Activated CD4-positive, alpha-beta T cell treated with anti-CD3 and anti-CD28 coated beads, Interleukin-2, amount 50 U/mL, for 1 hour (primary cell): ENCODE measurements at regions not wholly inside any gene's neighbourhood (a gene's known extent, or its start where the extent isn't known, plus 50 kb on each side); places are given as distances from the start of the nearest gene placed in this dataset.

ENCODE experiments used
- DNase-seq: peaks from one replicate; pipeline ENCODE4 v3.0.0-alpha.2; 2020

GRCh38 chr4:54548098-54548620, 109.6 kb upstream of the KIT start:
- no peak for DNase-seq

GRCh38 chr4:54548831-54549460, 108.8 kb upstream of the KIT start:
- no peak for DNase-seq

- DNase-seq, result no peak
Observed at GRCh38 chr4:54550395-54551171, 107.2 kb upstream of the KIT start.

GRCh38 chr4:54553001-54553400, 104.8 kb upstream of the KIT start:
- DNase-seq, result no peak

GRCh38 chr4:54554339-54554990, 103.3 kb upstream of the KIT start:
- DNase-seq, result no peak

GRCh38 chr4:54556051-54556450, 101.7 kb upstream of the KIT start:
- DNase-seq, result no peak

- DNase-seq, result no peak
Observed at GRCh38 chr4:54556587-54556986, 101.2 kb upstream of the KIT start.

GRCh38 chr4:54558889-54559677, 98.7 kb upstream of the KIT start:
- DNase-seq, result no peak

GRCh38 chr4:54560513-54560912, 97.2 kb upstream of the KIT start:
- no peak for DNase-seq

GRCh38 chr4:54561940-54562339, 95.8 kb upstream of the KIT start:
- no peak for DNase-seq

- no peak for DNase-seq
Observed at GRCh38 chr4:54566608-54567007, 91.1 kb upstream of the KIT start.

- DNase-seq, result no peak
Observed at GRCh38 chr4:54567327-54567726, 90.4 kb upstream of the KIT start.

GRCh38 chr4:54568184-54568583, 89.6 kb upstream of the KIT start:
- no peak for DNase-seq

- DNase-seq, result no peak
Observed at GRCh38 chr4:54570822-54571221, 86.9 kb upstream of the KIT start.

GRCh38 chr4:54571293-54572151, 86.2 kb upstream of the KIT start:
- DNase-seq, result no peak

GRCh38 chr4:54572152-54572542, 85.6 kb upstream of the KIT start:
- no peak for DNase-seq

- no peak for DNase-seq
Observed at GRCh38 chr4:54574500-54574899, 83.3 kb upstream of the KIT start.

GRCh38 chr4:54575919-54576318, 81.8 kb upstream of the KIT start:
- no peak for DNase-seq

GRCh38 chr4:54581807-54582206, 76.0 kb upstream of the KIT start:
- no peak for DNase-seq

GRCh38 chr4:54585321-54586000, 72.3 kb upstream of the KIT start:
- no peak for DNase-seq

GRCh38 chr4:54586320-54586955, 71.3 kb upstream of the KIT start:
- no peak for DNase-seq
